H9 (cell line): ENCODE measurements at regions not wholly inside any gene's neighbourhood (a gene's known extent, or its start where the extent isn't known, plus 50 kb on each side); places are given as distances from the start of the nearest gene placed in this dataset.

ENCODE experiments used
- DNase-seq: peaks from one replicate; pipeline ENCODE4 v3.0.0-alpha.2; 2017
- H2AFZ ChIP-seq: one replicate; pipeline ENCODE4 v1.6.1; 2013; ENCODE audit warnings: mild to moderate bottlenecking, low read length, control low read depth, moderate library complexity
- H2AK5ac ChIP-seq: 2 replicates; pipeline ENCODE4 v1.6.1; 2013; ENCODE audit warnings: low read length, control low read depth, mixed read lengths; ENCODE audit not compliant: insufficient read length
- H2BK120ac ChIP-seq: one replicate; pipeline ENCODE4 v1.6.1; 2013; ENCODE audit warnings: low read depth, mild to moderate bottlenecking, low read length, control low read depth, inconsistent platforms; ENCODE audit not compliant: poor library complexity, severe bottlenecking
- H2BK12ac ChIP-seq: 2 replicates; pipeline ENCODE4 v1.6.1; 2013; ENCODE audit warnings: low read length, control low read depth, mixed read lengths, low read depth; ENCODE audit not compliant: insufficient read length
- H2BK15ac ChIP-seq: 2 replicates; pipeline ENCODE4 v1.6.1; 2013; ENCODE audit warnings: low read depth, low read length, control low read depth
- H2BK20ac ChIP-seq: one replicate; pipeline ENCODE4 v1.6.1; 2013; ENCODE audit warnings: low read depth, mild to moderate bottlenecking, low read length, control low read depth, inconsistent platforms; ENCODE audit not compliant: poor library complexity, severe bottlenecking
- H2BK5ac ChIP-seq: 2 replicates; pipeline ENCODE4 v1.6.1; 2013; ENCODE audit warnings: low read length, control low read depth, mixed read lengths; ENCODE audit not compliant: insufficient read length
- H3K14ac ChIP-seq: 2 replicates; pipeline ENCODE4 v1.6.1; 2013; ENCODE audit warnings: low read length, control low read depth; ENCODE audit not compliant: insufficient read depth
- H3K18ac ChIP-seq: 2 replicates; pipeline ENCODE4 v1.6.1; 2013; ENCODE audit warnings: low read depth, mild to moderate bottlenecking, mixed read lengths, low read length, control low read depth; ENCODE audit not compliant: insufficient read length
- H3K23ac ChIP-seq: 2 replicates; pipeline ENCODE4 v1.6.1; 2013; ENCODE audit warnings: low read length, control low read depth, mixed read lengths, low read depth; ENCODE audit not compliant: insufficient read length
- H3K23me2 ChIP-seq: 2 replicates; pipeline ENCODE4 v1.6.1; 2013; ENCODE audit warnings: low read depth, mild to moderate bottlenecking, mixed read lengths, low read length, control low read depth; ENCODE audit not compliant: insufficient read length, poor library complexity, severe bottlenecking
- H3K27ac ChIP-seq: 2 replicates; pipeline ENCODE4 v1.5.1; 2013; ENCODE audit warnings: low read length, control low read depth, mixed read lengths, low read depth; ENCODE audit not compliant: insufficient read length
- H3K27me3 ChIP-seq: 2 replicates; pipeline ENCODE4 v1.6.1; 2013; ENCODE audit warnings: low read length, control low read depth, inconsistent platforms; ENCODE audit not compliant: insufficient read depth
- H3K4ac ChIP-seq: 2 replicates; pipeline ENCODE4 v1.6.1; 2013; ENCODE audit warnings: low read depth, mild to moderate bottlenecking, control low read depth, inconsistent platforms, low read length, moderate library complexity
- H3K4me1 ChIP-seq: 2 replicates; pipeline ENCODE4 v1.6.1; 2013; ENCODE audit warnings: low read length, control low read depth, inconsistent platforms; ENCODE audit not compliant: insufficient read depth
- H3K4me2 ChIP-seq: 2 replicates; pipeline ENCODE4 v1.6.1; 2013; ENCODE audit warnings: low read length, control low read depth, mixed read lengths; ENCODE audit not compliant: insufficient read length, insufficient read depth
- H3K56ac ChIP-seq: 2 replicates; pipeline ENCODE4 v1.6.1; 2013; ENCODE audit warnings: low read depth, mild to moderate bottlenecking, mixed read lengths, low read length, control low read depth; ENCODE audit not compliant: insufficient read length
- H3K79me1 ChIP-seq: 2 replicates; pipeline ENCODE4 v1.6.1; 2013; ENCODE audit warnings: low read depth, mild to moderate bottlenecking, moderate library complexity, low read length, control low read depth, inconsistent platforms; ENCODE audit not compliant: insufficient read depth, poor library complexity, severe bottlenecking
- H3K79me2 ChIP-seq: 2 replicates; pipeline ENCODE4 v1.6.1; 2013; ENCODE audit warnings: low read length, control low read depth, inconsistent platforms; ENCODE audit not compliant: insufficient read depth
- H3K9ac ChIP-seq: 2 replicates; pipeline ENCODE4 v1.6.1; 2013; ENCODE audit warnings: low read length, control low read depth, mixed read lengths; ENCODE audit not compliant: insufficient read length; ENCODE audit errors: extremely low read depth
- H3K9me3 ChIP-seq: one replicate; pipeline ENCODE4 v1.6.1; 2013; ENCODE audit warnings: low read depth, low read length, inconsistent platforms; ENCODE audit not compliant: control insufficient read depth
- H3T11ph ChIP-seq: one replicate; pipeline ENCODE4 v1.6.1; 2013; ENCODE audit warnings: mild to moderate bottlenecking, low read length, control low read depth, inconsistent platforms
- H4K20me1 ChIP-seq: one replicate; pipeline ENCODE4 v1.6.1; 2013; ENCODE audit not compliant: control insufficient read depth, insufficient read length, insufficient read depth
- H4K5ac ChIP-seq: 2 replicates; pipeline ENCODE4 v1.6.1; 2013; ENCODE audit warnings: low read depth, mild to moderate bottlenecking, mixed read lengths, low read length, control low read depth; ENCODE audit not compliant: insufficient read length
- H4K8ac ChIP-seq: replicated peaks from 2 replicates; pipeline ENCODE4 v1.6.1; 2013; ENCODE audit warnings: low read length, control low read depth, mixed read lengths, low read depth; ENCODE audit not compliant: insufficient read length
- H4K91ac ChIP-seq: 2 replicates; pipeline ENCODE4 v1.6.1; 2013; ENCODE audit warnings: low read depth, mild to moderate bottlenecking, moderate library complexity, mixed read lengths, low read length, control low read depth; ENCODE audit not compliant: insufficient read length
- H3K27ac Mint-ChIP-seq, 3 experiments: 2 replicates in 2 of 3; 3 replicates in 1 of 3; pipeline ENCODE4 v1.8.0; 2020 to 2021; ENCODE audit warnings: mixed read lengths in 3 of 3, mild to moderate bottlenecking in 1 of 3, moderate library complexity in 1 of 3
- H3K27me3 Mint-ChIP-seq: 2 replicates; pipeline ENCODE4 v1.8.0; 2021; ENCODE audit warnings: low read depth, mild to moderate bottlenecking, moderate library complexity, mixed read lengths
- H3K36me3 Mint-ChIP-seq, 3 experiments: 2 replicates in 2 of 3; 3 replicates in 1 of 3; pipeline ENCODE4 v1.8.0; 2020 to 2021; ENCODE audit warnings: low read depth in 3 of 3, mixed read lengths in 3 of 3; ENCODE audit not compliant: insufficient read depth in 1 of 3
- H3K4me1 Mint-ChIP-seq, 2 experiments: 2 replicates each; pipeline ENCODE4 v1.8.0; 2020; ENCODE audit warnings: mixed read lengths in 2 of 2
- H3K4me3 Mint-ChIP-seq, 2 experiments: 2 replicates in 1 of 2; 3 replicates in 1 of 2; pipeline ENCODE4 v1.8.0; 2020 to 2021; ENCODE audit warnings: mild to moderate bottlenecking in 2 of 2, mixed read lengths in 2 of 2, moderate library complexity in 1 of 2
- H3K9me3 Mint-ChIP-seq, 2 experiments: 2 replicates in 1 of 2; 3 replicates in 1 of 2; pipeline ENCODE4 v1.8.0; 2020; ENCODE audit warnings: mild to moderate bottlenecking in 2 of 2, mixed read lengths in 2 of 2, moderate library complexity in 1 of 2
- WGBS: extraction: QIAGEN DNeasy Blood & Tissue Kit; methylation state at CpG from one replicate; pipeline ENCODE4 v1.1.7; 2013; ENCODE audit warnings: missing lambda C conversion rate, low lambda C conversion rate, mixed read lengths; ENCODE audit not compliant: insufficient read length; ENCODE audit errors: extremely low coverage; 5-methylcytosine and 5-hydroxymethylcytosine counted together
- TF ChIP-seq, protein P1 (sequence below): fragments of 200-600 bp; sonication (generic); conservative IDR thresholded peaks from 3 replicates; pipeline ENCODE4 v1.8.0; 2021; ENCODE audit warnings: antibody characterized with exemption, mild to moderate bottlenecking

DNA sequence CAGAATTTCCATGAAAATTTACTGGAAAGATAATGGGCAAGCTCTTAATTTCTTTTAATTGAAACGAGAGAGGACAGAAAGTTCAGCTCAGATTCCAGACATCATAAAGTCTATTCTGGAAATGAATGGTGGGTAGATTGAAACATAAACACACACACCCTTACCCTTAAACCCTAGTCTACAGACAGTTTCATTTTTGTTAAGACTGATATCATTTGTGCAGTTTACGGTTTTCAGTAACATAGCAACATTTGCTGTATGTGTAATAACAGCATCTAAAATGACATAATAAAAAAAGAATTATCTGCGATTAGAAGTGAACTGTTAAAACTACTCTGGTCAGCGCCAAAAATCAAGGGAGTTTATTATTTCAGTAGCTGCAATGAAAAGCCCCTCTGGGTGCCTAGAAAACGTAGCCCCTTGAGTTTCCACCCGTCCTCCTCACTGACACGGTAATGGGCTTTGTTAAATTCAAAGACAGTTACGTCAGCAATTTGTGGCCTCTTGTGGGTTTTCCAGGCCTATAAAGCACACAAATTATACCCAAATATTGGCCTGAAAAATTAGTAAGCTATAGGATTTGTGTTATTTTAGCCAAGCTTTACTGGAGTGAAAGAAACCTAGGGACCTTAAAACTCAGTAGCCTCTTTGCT is 520.6 kb upstream of the SOX9 start:
- H2BK5ac ChIP-seq, result no peak overlapping the region
- H3K4me3 Mint-ChIP-seq, result no peak overlapping the region
- H2AFZ ChIP-seq, result no peak overlapping the region
- no CpG with 5 or more reads among the region's 8 CpGs for WGBS
- H3K18ac ChIP-seq, result no peak overlapping the region
- no peaks in the 10 kb centered on the region for H3K79me1 ChIP-seq
- no peaks in the 10 kb centered on the region for H3K27me3 ChIP-seq
- H3K4me1 Mint-ChIP-seq, result peaks cover 6% of the 10 kb centered on the region in 2 experiments
- no peak overlapping the region for H3K27ac ChIP-seq
- H3K9ac ChIP-seq, result no peak overlapping the region
- no peaks in the 10 kb centered on the region for H3K4me1 ChIP-seq
- DNase-seq, result no peak
- no peaks in the 10 kb centered on the region for H3K27me3 Mint-ChIP-seq
- TF ChIP-seq, protein P1, sequence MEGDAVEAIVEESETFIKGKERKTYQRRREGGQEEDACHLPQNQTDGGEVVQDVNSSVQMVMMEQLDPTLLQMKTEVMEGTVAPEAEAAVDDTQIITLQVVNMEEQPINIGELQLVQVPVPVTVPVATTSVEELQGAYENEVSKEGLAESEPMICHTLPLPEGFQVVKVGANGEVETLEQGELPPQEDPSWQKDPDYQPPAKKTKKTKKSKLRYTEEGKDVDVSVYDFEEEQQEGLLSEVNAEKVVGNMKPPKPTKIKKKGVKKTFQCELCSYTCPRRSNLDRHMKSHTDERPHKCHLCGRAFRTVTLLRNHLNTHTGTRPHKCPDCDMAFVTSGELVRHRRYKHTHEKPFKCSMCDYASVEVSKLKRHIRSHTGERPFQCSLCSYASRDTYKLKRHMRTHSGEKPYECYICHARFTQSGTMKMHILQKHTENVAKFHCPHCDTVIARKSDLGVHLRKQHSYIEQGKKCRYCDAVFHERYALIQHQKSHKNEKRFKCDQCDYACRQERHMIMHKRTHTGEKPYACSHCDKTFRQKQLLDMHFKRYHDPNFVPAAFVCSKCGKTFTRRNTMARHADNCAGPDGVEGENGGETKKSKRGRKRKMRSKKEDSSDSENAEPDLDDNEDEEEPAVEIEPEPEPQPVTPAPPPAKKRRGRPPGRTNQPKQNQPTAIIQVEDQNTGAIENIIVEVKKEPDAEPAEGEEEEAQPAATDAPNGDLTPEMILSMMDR, result no peak
- H3K9me3 Mint-ChIP-seq, result peaks cover 0 to 5% of the 10 kb centered on the region in 2 experiments; a peak in 2 of 5 replicates
- no peak overlapping the region for H3K23ac ChIP-seq
- H2BK12ac ChIP-seq, result no peak overlapping the region
- H3K36me3 Mint-ChIP-seq, result peaks cover 0 to 3% (median 0%) of the 10 kb centered on the region in 3 experiments; a peak in 2 of 7 replicates
- H4K20me1 ChIP-seq, result no peaks in the 10 kb centered on the region
- H2BK120ac ChIP-seq, result no peak overlapping the region
- no peak overlapping the region for H2BK15ac ChIP-seq
- no peak overlapping the region for H3K56ac ChIP-seq
- H3T11ph ChIP-seq, result no peak overlapping the region
- no peaks in the 10 kb centered on the region for H3K9me3 ChIP-seq
- H4K91ac ChIP-seq, result no peak overlapping the region
- no peaks in the 10 kb centered on the region for H3K79me2 ChIP-seq
- H2AK5ac ChIP-seq, result no peak overlapping the region
- no peak overlapping the region for H2BK20ac ChIP-seq
- no peak overlapping the region for H3K4ac ChIP-seq
- H3K23me2 ChIP-seq, result no peaks in the 10 kb centered on the region
- no peak overlapping the region for H4K5ac ChIP-seq
- no peak overlapping the region for H4K8ac ChIP-seq
- no peak overlapping the region for H3K27ac Mint-ChIP-seq
- H3K4me2 ChIP-seq, result no peak overlapping the region
- H3K14ac ChIP-seq, result no peak overlapping the region
